D721Med (cell line): ENCODE measurements at regions not wholly inside any gene's neighbourhood (a gene's known extent, or its start where the extent isn't known, plus 50 kb on each side); places are given as distances from the start of the nearest gene placed in this dataset.

ENCODE experiments used
- DNase-seq: peaks from one replicate; pipeline ENCODE4 v3.0.0; 2011; ENCODE audit warnings: low spot score; ENCODE audit not compliant: insufficient read length
- FAIRE-seq: peaks from 2 replicates; lab custom pipeline; 2011; peaks lifted over from hg19 to GRCh38; lab: Jason Lieb, UNC
- CTCF ChIP-seq: IDR thresholded peaks from 2 replicates; pipeline ENCODE4 v1.5.1; 2012; ENCODE audit warnings: mild to moderate bottlenecking, control low read depth; ENCODE audit not compliant: insufficient read depth; ENCODE audit errors: missing control alignments

GRCh38 chr12:105835580-105836241 is 303.0 kb downstream of the NUAK1 start:
- DNase-seq (no peak), FAIRE-seq (no peak)
- TF ChIP-seq CTCF, result no peak

GRCh38 chr12:105836242-105836622 is 302.5 kb downstream of the NUAK1 start:
- no peak for TF ChIP-seq CTCF
- no peak for FAIRE-seq

GRCh38 chr12:105839629-105840127 is 299.1 kb downstream of the NUAK1 start:
- FAIRE-seq (no peak), DNase-seq (no peak)
- TF ChIP-seq CTCF, result no peak

More at GRCh38 chr12:105836242-105836622, 302.5 kb downstream of the NUAK1 start:
- no peak for DNase-seq

GRCh38 chr12:105840384-105840783 is 298.4 kb downstream of the NUAK1 start:
- DNase-seq (no peak), FAIRE-seq (no peak)
- no peak for TF ChIP-seq CTCF

- no peak for TF ChIP-seq CTCF
- no peak for DNase-seq
- FAIRE-seq, result no peak
Measured at GRCh38 chr12:105841840-105842239, 296.9 kb downstream of the NUAK1 start.

- FAIRE-seq (no peak), DNase-seq (no peak)
- no peak for TF ChIP-seq CTCF
Measured at GRCh38 chr12:105843561-105843960, 295.2 kb downstream of the NUAK1 start.
